ENCODE measurements at regions not wholly inside any gene's neighbourhood (a gene's known extent, or its start where the extent isn't known, plus 50 kb on each side); places are given as distances from the start of the nearest gene placed in this dataset.

DNA sequence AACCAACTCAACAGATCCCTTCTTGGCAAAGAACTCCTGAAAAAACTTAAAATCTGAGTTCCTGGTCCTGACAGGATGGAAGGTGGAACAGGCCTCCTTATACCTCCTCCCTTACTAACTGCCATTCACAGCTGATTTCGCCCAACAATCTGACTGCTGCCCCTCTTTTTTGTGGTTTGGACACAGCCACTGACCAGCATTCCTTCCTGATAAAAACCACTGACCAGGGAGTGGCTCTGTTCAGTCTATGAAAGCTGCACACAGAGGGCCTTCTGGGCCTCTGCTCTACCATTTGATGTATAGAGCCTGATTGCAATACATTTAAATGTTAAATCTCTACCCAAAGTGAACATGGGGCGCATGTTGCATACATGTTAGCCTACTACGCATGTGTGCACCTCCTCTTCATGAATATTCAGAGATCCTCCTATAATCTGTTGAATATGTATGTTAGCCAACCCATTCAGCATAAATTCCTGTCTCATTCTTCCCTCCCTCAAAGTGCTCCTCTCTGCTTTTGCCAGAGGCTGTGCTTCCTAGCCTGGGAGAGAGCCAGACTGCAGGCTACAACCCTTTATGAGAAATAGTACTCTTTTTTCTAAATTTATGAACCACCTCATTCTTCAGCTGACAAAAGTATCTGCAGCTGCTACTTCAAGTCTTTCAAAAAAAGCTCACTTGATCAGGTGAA, 93.7 kb upstream of the MRPS30 start:
- H3K4me1 Mint-ChIP-seq (ENCODE audit: low read depth), result no peaks in the 10 kb centered on the region
- DNase-seq (ENCODE audit: low spot score, unreplicated experiment), result no peak
- no peaks in the 10 kb centered on the region for H3K27me3 Mint-ChIP-seq
- no peaks in the 10 kb centered on the region for H3K9me3 Mint-ChIP-seq (ENCODE audit: low read depth)
- H3K4me3 Mint-ChIP-seq (ENCODE audit: low read depth), result no peak overlapping the region
- TF ChIP-seq, protein P1, sequence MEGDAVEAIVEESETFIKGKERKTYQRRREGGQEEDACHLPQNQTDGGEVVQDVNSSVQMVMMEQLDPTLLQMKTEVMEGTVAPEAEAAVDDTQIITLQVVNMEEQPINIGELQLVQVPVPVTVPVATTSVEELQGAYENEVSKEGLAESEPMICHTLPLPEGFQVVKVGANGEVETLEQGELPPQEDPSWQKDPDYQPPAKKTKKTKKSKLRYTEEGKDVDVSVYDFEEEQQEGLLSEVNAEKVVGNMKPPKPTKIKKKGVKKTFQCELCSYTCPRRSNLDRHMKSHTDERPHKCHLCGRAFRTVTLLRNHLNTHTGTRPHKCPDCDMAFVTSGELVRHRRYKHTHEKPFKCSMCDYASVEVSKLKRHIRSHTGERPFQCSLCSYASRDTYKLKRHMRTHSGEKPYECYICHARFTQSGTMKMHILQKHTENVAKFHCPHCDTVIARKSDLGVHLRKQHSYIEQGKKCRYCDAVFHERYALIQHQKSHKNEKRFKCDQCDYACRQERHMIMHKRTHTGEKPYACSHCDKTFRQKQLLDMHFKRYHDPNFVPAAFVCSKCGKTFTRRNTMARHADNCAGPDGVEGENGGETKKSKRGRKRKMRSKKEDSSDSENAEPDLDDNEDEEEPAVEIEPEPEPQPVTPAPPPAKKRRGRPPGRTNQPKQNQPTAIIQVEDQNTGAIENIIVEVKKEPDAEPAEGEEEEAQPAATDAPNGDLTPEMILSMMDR (IDR thresholded peaks at IDR 0.05; ENCODE audit: unreplicated experiment), result no peak
- H3K36me3 Mint-ChIP-seq (ENCODE audit: insufficient read depth), result no peaks in the 10 kb centered on the region
- no peak overlapping the region for H3K27ac Mint-ChIP-seq

DNA sequence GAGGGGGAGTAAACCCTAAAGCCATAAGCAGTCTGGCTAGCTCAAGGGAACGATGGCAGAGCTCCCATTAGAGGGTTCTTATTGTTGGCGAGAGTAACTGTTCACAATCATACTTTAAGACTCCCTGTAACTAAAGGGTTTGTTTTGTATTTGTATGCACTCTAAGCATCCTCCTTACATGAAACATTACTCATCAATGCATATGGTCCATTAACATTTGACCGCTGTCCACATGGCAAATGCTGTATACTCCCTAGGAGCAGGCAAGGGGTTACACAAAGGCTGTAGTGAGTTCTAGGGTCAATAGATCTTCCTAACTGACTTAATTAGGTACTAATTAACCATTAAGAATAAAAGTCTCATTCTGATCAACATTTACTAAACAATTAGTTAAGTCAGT, 95.3 kb upstream of the MRPS30 start:
- Mint-ChIP-seq H3K27ac (no peak overlapping the region), H3K27me3 (no peaks in the 10 kb centered on the region), H3K4me3 (ENCODE audit: low read depth) (no peak overlapping the region), H3K4me1 (ENCODE audit: low read depth) (no peaks in the 10 kb centered on the region), H3K36me3 (ENCODE audit: insufficient read depth) (no peaks in the 10 kb centered on the region), H3K9me3 (ENCODE audit: low read depth) (no peaks in the 10 kb centered on the region)
- DNase-seq (ENCODE audit: low spot score, unreplicated experiment), result no peak
- TF ChIP-seq, protein P1 (IDR thresholded peaks at IDR 0.05; ENCODE audit: unreplicated experiment), result no peak

DNA sequence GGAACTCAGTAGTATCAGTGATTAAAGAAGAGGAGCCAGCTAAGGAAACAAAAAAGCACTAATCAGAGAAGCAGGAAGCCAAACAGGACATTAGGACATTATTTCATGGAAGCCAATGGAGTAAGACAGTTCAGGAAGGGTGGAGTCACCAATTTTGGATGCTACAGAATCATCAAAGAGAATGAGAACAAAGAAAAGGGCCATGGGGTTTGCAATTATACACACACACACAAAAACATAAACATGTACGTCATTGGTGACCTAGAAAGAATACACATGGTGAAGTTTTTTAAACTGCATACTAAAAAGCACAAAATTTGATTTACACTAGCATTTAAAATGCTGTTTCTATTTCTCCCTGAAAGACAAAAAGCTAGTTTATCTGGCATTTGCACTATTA, 96.8 kb upstream of the MRPS30 start:
- H3K27ac Mint-ChIP-seq, result no peak overlapping the region
- peaks cover 7% of the 10 kb centered on the region for H3K9me3 Mint-ChIP-seq (ENCODE audit: low read depth)
- no peaks in the 10 kb centered on the region for H3K4me1 Mint-ChIP-seq (ENCODE audit: low read depth)
- no peak for DNase-seq (ENCODE audit: low spot score, unreplicated experiment)
- H3K27me3 Mint-ChIP-seq, result no peaks in the 10 kb centered on the region
- TF ChIP-seq, protein P1 (IDR thresholded peaks at IDR 0.05; ENCODE audit: unreplicated experiment), result no peak
- H3K4me3 Mint-ChIP-seq (ENCODE audit: low read depth), result no peak overlapping the region
- H3K36me3 Mint-ChIP-seq (ENCODE audit: insufficient read depth), result no peaks in the 10 kb centered on the region

DNA sequence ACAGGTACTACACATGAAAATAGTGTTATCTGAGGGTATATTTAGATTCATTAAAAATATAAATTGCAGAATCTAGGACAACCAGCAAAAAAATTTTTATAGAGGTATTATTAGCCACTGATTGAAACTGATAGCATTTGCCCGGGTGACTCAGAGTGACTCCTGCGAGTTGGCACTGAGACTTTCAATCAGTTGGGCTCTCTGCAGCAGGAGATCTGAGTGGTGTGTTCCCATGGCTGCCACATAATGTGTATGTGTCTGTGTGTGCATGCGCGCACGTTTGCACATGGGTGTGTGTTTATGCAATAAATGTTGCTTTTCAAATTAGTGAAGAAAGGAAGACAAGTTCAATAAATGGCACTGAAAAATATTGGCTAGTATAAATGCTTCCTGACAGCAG, 100.1 kb upstream of the MRPS30 start:
- H3K4me1 Mint-ChIP-seq (ENCODE audit: low read depth), result no peaks in the 10 kb centered on the region
- TF ChIP-seq, protein P1 (IDR thresholded peaks at IDR 0.05; ENCODE audit: unreplicated experiment), result no peak
- no peak overlapping the region for H3K4me3 Mint-ChIP-seq (ENCODE audit: low read depth)
- DNase-seq (ENCODE audit: low spot score, unreplicated experiment), result no peak
- peaks cover 7% of the 10 kb centered on the region for H3K9me3 Mint-ChIP-seq (ENCODE audit: low read depth)
- H3K27me3 Mint-ChIP-seq, result no peaks in the 10 kb centered on the region
- H3K36me3 Mint-ChIP-seq (ENCODE audit: insufficient read depth), result no peaks in the 10 kb centered on the region
- H3K27ac Mint-ChIP-seq, result no peak overlapping the region

DNA sequence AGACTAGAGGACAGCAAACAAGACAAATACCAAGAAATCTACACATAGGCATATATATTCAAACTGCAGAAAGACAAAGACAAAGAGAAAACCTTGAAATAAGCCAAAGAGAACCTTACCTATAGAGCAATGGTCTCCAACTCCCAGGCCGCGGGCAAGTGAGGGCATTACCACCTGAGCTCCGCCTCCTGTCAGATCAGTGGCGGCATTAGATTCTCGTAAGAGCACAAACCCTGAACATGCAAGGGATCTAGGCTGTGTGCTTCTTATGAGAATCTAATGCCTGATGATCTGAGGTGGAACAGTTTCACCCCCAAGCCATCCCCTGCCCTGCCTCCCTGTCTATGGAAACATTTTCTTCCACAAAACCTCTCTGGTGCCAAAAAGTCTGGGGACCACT, 101.0 kb upstream of the MRPS30 start:
- Mint-ChIP-seq H3K9me3 (ENCODE audit: low read depth) (peaks cover 7% of the 10 kb centered on the region), H3K27me3 (no peaks in the 10 kb centered on the region), H3K36me3 (ENCODE audit: insufficient read depth) (no peaks in the 10 kb centered on the region), H3K4me1 (ENCODE audit: low read depth) (no peaks in the 10 kb centered on the region), H3K4me3 (ENCODE audit: low read depth) (no peak overlapping the region), H3K27ac (no peak overlapping the region)
- no peak for DNase-seq (ENCODE audit: low spot score, unreplicated experiment)
- TF ChIP-seq, protein P1 (IDR thresholded peaks at IDR 0.05; ENCODE audit: unreplicated experiment), result no peak

Measured in progenitor cell of endocrine pancreas (in vitro differentiated cells).